Stimulated activated CD8-positive, alpha-beta memory T cell treated with anti-CD3 and anti-CD28 coated beads, Interleukin-2, amount 100 ng/mL, for 1 hour (primary cell): ENCODE measurements at regions not wholly inside any gene's neighbourhood (a gene's known extent, or its start where the extent isn't known, plus 50 kb on each side); places are given as distances from the start of the nearest gene placed in this dataset.
"Not testable (repeated sequence)": the region's sequence is repeated elsewhere in the genome, so short reads cannot be mapped to it uniquely, and the experiment has no call there.

Experiments
- DNase-seq, 2 donors: peaks; one replicate each; pipeline ENCODE4 v3.0.0-alpha.2; 2020; ENCODE audit warnings: low read depth in 2 of 2

- DNase-seq: no peak
Observed at GRCh38 chr9:106755736-106756135, 107.2 kb upstream of the ZNF462 start.

GRCh38 chr9:106757514-106757913 is 105.5 kb upstream of the ZNF462 start:
- no peak for DNase-seq

- DNase-seq: no peak
Observed at GRCh38 chr9:106758911-106759310, 104.1 kb upstream of the ZNF462 start.

GRCh38 chr9:106761493-106761892 is 101.5 kb upstream of the ZNF462 start:
- DNase-seq: no peak

- no peak for DNase-seq
Observed at GRCh38 chr9:106766616-106767015, 96.3 kb upstream of the ZNF462 start.

- DNase-seq: no peak
Observed at GRCh38 chr9:106769331-106769730, 93.6 kb upstream of the ZNF462 start.

- no peak for DNase-seq
Observed at GRCh38 chr9:106771608-106772007, 91.4 kb upstream of the ZNF462 start.

GRCh38 chr9:106772523-106773290 is 90.3 kb upstream of the ZNF462 start:
- DNase-seq: no peak

- no peak for DNase-seq
Observed at GRCh38 chr9:106773750-106774149, 89.2 kb upstream of the ZNF462 start.

GRCh38 chr9:106775960-106776359 is 87.0 kb upstream of the ZNF462 start:
- no peak for DNase-seq

GRCh38 chr9:106779796-106780195 is 83.2 kb upstream of the ZNF462 start:
- no peak for DNase-seq

GRCh38 chr9:106783121-106783520 is 79.8 kb upstream of the ZNF462 start:
- no peak for DNase-seq

GRCh38 chr9:106784076-106784475 is 78.9 kb upstream of the ZNF462 start:
- no peak for DNase-seq

GRCh38 chr9:106785200-106785599 is 77.8 kb upstream of the ZNF462 start:
- DNase-seq: no peak

GRCh38 chr9:106788021-106788420 is 74.9 kb upstream of the ZNF462 start:
- not testable (repeated sequence) for DNase-seq

- no peak for DNase-seq
Observed at GRCh38 chr9:106795031-106795430, 67.9 kb upstream of the ZNF462 start.

GRCh38 chr9:106796771-106797170 is 66.2 kb upstream of the ZNF462 start:
- no peak for DNase-seq

- no peak for DNase-seq
Observed at GRCh38 chr9:106797299-106797698, 65.7 kb upstream of the ZNF462 start.

- DNase-seq: no peak
Observed at GRCh38 chr9:106798016-106798799, 64.8 kb upstream of the ZNF462 start.

GRCh38 chr9:106799152-106799551 is 63.8 kb upstream of the ZNF462 start:
- no peak for DNase-seq

- no peak for DNase-seq
Observed at GRCh38 chr9:106800701-106801270, 62.2 kb upstream of the ZNF462 start.

- DNase-seq: no peak
Observed at GRCh38 chr9:106801816-106802215, 61.1 kb upstream of the ZNF462 start.
